ENCODE measurements at regions not wholly inside any gene's neighbourhood (a gene's known extent, or its start where the extent isn't known, plus 50 kb on each side); places are given as distances from the start of the nearest gene placed in this dataset.

DNA sequence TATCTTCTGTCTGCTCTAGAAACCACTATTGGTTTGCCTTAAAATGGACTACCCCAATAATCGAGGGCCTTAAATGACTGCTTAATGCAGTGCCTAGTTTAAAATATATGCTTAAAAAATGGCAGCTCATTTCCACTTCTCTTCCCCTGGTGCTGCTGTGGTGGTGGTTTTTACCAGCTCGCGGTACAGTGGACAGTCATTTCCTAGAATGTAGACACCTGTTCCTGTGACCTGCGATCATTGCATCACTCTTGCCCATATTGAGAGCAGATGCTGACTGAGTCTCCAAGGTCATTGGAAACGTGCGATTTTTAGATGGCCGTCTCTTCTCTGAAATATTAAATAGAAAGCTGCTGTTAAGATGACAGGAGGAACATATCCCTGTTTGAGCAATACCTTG lies 164.1 kb downstream of the UTRN start:
- TF ChIP-seq CTBP1 (IDR thresholded peaks at IDR 0.05; ENCODE audit: borderline replicate concordance) (no peak), FOXA1 (IDR thresholded peaks at IDR 0.05) (no peak), FOXK2 (IDR thresholded peaks at IDR 0.05) (no peak), ELF4 (IDR thresholded peaks at IDR 0.05) (no peak), FOXM1 (IDR thresholded peaks at IDR 0.05; ENCODE audit: borderline replicate concordance) (no peak), LEF1 (IDR thresholded peaks at IDR 0.05; ENCODE audit: borderline replicate concordance) (no peak), SUZ12 (IDR thresholded peaks at IDR 0.05) (no peak), NFRKB (IDR thresholded peaks at IDR 0.05) (no peak), BHLHE40 (IDR thresholded peaks at IDR 0.05; ENCODE audit: borderline replicate concordance) (no peak), SP1 (IDR thresholded peaks at IDR 0.05) (no peak)
- TF ChIP-seq, protein P1, sequence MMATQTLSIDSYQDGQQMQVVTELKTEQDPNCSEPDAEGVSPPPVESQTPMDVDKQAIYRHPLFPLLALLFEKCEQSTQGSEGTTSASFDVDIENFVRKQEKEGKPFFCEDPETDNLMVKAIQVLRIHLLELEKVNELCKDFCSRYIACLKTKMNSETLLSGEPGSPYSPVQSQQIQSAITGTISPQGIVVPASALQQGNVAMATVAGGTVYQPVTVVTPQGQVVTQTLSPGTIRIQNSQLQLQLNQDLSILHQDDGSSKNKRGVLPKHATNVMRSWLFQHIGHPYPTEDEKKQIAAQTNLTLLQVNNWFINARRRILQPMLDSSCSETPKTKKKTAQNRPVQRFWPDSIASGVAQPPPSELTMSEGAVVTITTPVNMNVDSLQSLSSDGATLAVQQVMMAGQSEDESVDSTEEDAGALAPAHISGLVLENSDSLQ (IDR thresholded peaks at IDR 0.05) = no peak
